ENCODE measurements at regions not wholly inside any gene's neighbourhood (a gene's known extent, or its start where the extent isn't known, plus 50 kb on each side); places are given as distances from the start of the nearest gene placed in this dataset.

DNA sequence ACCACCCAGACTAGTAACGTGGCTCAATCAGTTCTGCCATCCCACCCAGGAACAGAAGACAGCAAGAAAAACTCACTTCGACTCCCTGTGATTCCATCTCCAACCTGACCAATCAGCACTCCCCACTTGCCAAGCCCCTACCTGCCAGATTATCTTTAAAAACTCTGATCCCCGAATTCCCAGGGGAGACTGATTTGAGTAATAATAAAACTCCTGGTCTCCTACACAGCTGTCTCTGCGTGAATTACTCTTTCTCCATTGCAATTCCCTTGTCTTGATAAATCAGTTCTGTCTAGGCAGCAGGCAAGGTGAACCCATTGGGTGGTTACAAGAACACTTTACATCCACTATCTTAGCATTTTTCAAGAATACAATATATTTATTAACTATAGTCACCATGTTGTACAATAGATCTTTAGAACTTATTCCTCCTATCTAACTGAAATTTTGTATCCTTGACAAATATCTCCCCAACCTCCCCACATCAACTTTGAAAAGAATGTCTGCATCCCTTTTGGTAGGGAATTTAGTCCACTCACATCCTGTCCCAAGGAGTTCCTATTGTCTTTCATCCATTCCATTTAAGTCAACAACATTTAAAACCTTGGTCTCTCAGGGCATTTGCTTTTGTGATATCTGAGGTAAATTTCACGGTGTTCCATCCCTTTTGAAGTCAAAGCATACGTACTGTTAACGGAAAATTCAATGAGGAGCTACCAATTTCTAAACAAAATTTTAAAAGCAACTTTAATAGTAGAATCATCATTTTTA, 163.7 kb downstream of the MACC1 start:
- peaks cover 4% of the 10 kb centered on the region for H3K9me3 ChIP-seq (ENCODE audit: control insufficient read depth, low read length)
- DNase-seq (ENCODE audit: low read depth) = no peak
- H3K36me3 ChIP-seq (ENCODE audit: control insufficient read depth, insufficient read depth, low read length, severe bottlenecking) = no peaks in the 10 kb centered on the region
- H3K4me3 ChIP-seq (ENCODE audit: low read length) = no peak overlapping the region
- no peaks in the 10 kb centered on the region for H3K27me3 ChIP-seq (replicated peaks; ENCODE audit: control insufficient read depth, insufficient read depth, low read length)
- peaks cover 15% of the 10 kb centered on the region for H3K4me1 ChIP-seq (ENCODE audit: control insufficient read depth, insufficient read depth, low read length)
- H3K9ac ChIP-seq (ENCODE audit: low read length) = no peak overlapping the region

DNA sequence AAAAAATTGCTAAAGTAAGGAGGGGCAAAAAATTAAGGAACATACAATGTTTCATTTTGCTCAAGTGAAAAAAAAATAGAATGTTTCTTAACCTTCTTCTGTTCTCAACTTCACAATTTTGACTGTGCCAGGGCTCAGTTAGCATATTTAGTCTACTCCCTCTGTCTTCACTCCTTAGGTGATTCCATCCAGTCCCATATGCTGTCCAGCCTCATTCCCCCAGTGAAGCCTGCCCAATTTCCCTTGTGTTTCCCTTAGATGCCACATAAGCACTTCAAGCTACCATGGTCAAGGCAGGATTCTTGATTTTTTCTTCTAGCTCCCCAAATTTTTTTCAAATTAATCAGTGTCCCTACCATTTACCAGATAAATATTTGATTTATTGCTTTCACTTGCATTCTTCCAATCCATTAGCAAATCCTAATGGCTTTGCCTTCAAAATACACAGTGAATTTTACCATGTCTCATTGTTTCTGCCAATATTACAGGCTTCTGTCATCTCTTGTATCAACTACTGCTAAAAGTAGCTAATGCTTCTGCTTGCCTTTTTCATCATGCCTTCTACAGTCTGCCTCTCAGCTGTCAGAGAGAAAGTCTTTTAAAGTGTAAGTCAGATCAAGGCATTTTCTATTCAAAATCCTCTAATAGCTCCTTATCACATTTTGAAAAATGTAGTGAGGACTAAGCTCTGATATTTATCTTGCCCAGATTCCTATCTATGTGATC, 166.8 kb downstream of the MACC1 start:
- Histone ChIP-seq H3K4me3 (ENCODE audit: low read length) (no peak overlapping the region), H3K4me1 (ENCODE audit: control insufficient read depth, insufficient read depth, low read length) (peaks cover 25% of the 10 kb centered on the region), H3K9ac (ENCODE audit: low read length) (no peak overlapping the region), H3K36me3 (ENCODE audit: control insufficient read depth, insufficient read depth, low read length, severe bottlenecking) (no peaks in the 10 kb centered on the region), H3K27me3 (replicated peaks; ENCODE audit: control insufficient read depth, insufficient read depth, low read length) (no peaks in the 10 kb centered on the region), H3K9me3 (ENCODE audit: control insufficient read depth, low read length) (no peaks in the 10 kb centered on the region)
- no peak for DNase-seq (ENCODE audit: low read depth)

DNA sequence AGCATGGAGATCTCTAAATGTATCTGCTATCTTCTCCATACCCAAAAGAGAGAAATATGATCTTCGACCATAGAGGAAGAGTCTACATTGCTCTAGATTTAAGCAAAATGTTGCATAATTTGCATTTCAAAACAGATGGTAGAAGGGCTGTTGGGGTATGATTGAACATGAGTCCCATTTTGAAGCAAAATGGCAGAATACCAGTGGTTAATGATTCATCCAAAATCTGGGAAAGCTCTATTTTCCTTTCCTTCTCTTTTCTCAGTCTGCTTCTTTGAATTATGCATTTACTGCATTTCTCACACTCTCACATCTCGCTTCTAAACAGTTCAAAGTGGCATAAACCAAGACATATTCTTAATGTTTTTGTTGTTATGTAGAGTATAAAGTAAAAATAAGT, 178.5 kb downstream of the MACC1 start:
- peaks cover 9% of the 10 kb centered on the region for H3K4me1 ChIP-seq (ENCODE audit: control insufficient read depth, insufficient read depth, low read length)
- H3K9me3 ChIP-seq (ENCODE audit: control insufficient read depth, low read length) = no peaks in the 10 kb centered on the region
- H3K27me3 ChIP-seq (replicated peaks; ENCODE audit: control insufficient read depth, insufficient read depth, low read length) = no peaks in the 10 kb centered on the region
- H3K36me3 ChIP-seq (ENCODE audit: control insufficient read depth, insufficient read depth, low read length, severe bottlenecking) = no peaks in the 10 kb centered on the region
- DNase-seq (ENCODE audit: low read depth) = no peak
- H3K4me3 ChIP-seq (ENCODE audit: low read length) = no peak overlapping the region
- H3K9ac ChIP-seq (ENCODE audit: low read length) = no peak overlapping the region

DNA sequence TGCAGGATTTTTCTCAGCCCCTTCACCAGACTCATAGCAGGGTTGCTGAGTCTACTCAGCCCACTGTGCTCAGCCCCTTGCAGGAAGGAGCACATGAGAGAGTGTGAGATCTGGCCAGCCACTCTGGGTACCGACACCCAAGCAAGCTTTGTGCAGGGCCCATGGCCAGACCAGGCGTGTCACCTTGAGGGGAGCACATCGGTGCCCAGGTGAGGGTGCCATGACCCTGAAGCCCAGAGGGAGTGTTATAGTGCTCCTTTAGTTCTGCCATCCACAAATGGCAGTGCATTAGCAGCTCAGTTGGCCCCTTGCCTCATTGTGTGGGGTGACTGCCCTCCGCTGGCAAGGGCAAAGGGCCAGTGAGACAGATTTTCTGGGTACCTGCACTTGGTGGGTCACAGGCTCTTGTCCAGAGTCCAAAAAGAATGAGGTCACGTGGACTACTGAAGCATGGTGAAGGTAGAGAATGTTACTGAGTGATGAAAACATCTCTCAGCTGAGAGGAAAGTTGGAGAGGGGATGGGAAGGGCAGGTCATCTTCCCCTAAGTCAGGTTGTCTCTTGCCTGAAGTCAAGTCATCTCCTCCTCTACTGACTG, 181.8 kb downstream of the MACC1 start:
- no peak overlapping the region for H3K4me3 ChIP-seq (ENCODE audit: low read length)
- no peaks in the 10 kb centered on the region for H3K9me3 ChIP-seq (ENCODE audit: control insufficient read depth, low read length)
- no peak for DNase-seq (ENCODE audit: low read depth)
- no peaks in the 10 kb centered on the region for H3K27me3 ChIP-seq (replicated peaks; ENCODE audit: control insufficient read depth, insufficient read depth, low read length)
- H3K9ac ChIP-seq (ENCODE audit: low read length) = no peak overlapping the region
- H3K36me3 ChIP-seq (ENCODE audit: control insufficient read depth, insufficient read depth, low read length, severe bottlenecking) = no peaks in the 10 kb centered on the region
- peaks cover 42% of the 10 kb centered on the region for H3K4me1 ChIP-seq (ENCODE audit: control insufficient read depth, insufficient read depth, low read length)

DNA sequence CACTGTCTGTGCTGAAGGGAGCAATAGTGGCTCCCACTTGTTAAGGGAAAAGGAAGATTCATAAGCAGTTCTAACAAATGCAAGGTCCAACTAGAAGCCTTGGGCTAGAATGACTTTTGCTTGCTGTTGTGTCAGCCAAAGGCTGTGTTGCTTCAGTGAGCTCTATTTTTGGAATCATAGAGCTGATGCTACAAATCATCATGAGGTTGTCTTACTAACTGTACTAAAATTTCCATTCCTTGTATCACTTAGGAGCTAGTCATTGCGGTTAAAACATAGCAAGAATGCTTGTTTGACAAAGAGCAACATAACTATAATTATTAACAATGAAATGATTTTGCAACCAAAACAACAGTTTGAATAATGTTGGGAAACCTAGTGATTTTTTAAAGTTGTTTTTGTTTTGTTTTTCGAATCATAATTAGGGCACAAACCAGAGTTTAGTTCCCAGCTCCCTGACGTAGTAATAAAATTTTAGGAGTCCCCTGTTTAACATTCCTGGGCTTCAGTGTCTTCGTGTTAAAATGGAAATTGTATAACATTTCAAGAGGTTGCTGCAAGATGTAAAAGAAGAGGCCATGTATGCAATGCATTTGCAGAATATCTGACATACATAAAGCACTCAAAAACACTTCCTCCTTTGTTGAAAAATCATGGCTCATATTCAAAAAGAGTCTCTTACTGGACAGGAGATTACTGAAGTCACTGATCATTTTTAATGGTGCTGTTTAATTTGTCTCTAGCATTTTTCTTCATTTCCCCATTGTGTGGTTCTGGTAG, 183.4 kb downstream of the MACC1 start:
- no peaks in the 10 kb centered on the region for H3K27me3 ChIP-seq (replicated peaks; ENCODE audit: control insufficient read depth, insufficient read depth, low read length)
- peaks cover 44% of the 10 kb centered on the region for H3K4me1 ChIP-seq (ENCODE audit: control insufficient read depth, insufficient read depth, low read length)
- H3K9ac ChIP-seq (ENCODE audit: low read length) = peak overlapping the region; percentile 85
- peak; percentile 42 for DNase-seq (ENCODE audit: low read depth)
- peak overlapping the region; percentile 35 for H3K4me3 ChIP-seq (ENCODE audit: low read length)
- H3K36me3 ChIP-seq (ENCODE audit: control insufficient read depth, insufficient read depth, low read length, severe bottlenecking) = no peaks in the 10 kb centered on the region
- no peaks in the 10 kb centered on the region for H3K9me3 ChIP-seq (ENCODE audit: control insufficient read depth, low read length)

DNA sequence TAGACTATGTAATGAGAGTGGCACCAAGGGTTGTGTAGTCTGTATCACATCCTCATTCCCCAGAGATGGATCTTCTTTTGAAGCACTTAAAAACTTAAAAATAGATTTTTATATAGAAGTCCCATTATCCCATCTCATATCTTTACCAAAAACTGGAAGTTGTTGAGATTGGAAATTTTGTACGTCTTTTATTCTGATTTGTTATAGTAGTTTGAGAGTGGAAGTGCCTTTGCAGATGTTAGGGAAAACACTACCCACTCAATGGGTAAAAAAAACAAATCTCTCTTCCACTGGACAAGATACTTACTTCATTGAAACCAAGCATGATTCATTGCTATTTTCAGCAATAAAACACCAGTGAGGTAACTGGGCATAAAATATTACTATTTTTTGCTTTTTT, 184.4 kb downstream of the MACC1 start:
- Histone ChIP-seq H3K36me3 (ENCODE audit: control insufficient read depth, insufficient read depth, low read length, severe bottlenecking) (no peaks in the 10 kb centered on the region), H3K9me3 (ENCODE audit: control insufficient read depth, low read length) (no peaks in the 10 kb centered on the region), H3K9ac (ENCODE audit: low read length) (peak overlapping the region; percentile 85), H3K27me3 (replicated peaks; ENCODE audit: control insufficient read depth, insufficient read depth, low read length) (no peaks in the 10 kb centered on the region), H3K4me3 (ENCODE audit: low read length) (peak overlapping the region; percentile 35), H3K4me1 (ENCODE audit: control insufficient read depth, insufficient read depth, low read length) (peaks cover 44% of the 10 kb centered on the region)
- DNase-seq (ENCODE audit: low read depth) = no peak

DNA sequence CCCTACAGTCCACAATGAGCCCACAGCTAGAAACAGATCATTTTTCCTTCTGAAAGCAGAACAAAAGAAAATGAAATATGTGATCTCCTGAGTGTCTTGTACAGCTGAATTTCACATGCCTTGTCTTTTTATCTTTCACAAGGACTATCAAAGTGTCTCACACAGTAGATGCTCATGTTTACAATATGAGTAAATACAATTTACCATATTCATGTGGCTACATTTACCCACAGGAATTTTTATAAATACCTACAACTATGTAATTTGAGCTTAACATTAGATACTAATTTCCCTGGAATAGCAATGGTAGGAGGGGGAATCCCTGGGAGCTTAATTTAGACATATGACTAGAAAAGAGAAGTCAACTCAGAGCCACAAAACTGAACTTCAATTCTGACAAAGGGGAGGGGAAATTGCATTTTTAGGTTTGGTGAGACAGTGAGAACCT, 186.2 kb downstream of the MACC1 start:
- H3K36me3 ChIP-seq (ENCODE audit: control insufficient read depth, insufficient read depth, low read length, severe bottlenecking) = no peaks in the 10 kb centered on the region
- H3K4me1 ChIP-seq (ENCODE audit: control insufficient read depth, insufficient read depth, low read length) = peaks cover 44% of the 10 kb centered on the region
- H3K27me3 ChIP-seq (replicated peaks; ENCODE audit: control insufficient read depth, insufficient read depth, low read length) = no peaks in the 10 kb centered on the region
- peak; percentile 5 for DNase-seq (ENCODE audit: low read depth)
- no peaks in the 10 kb centered on the region for H3K9me3 ChIP-seq (ENCODE audit: control insufficient read depth, low read length)
- H3K9ac ChIP-seq (ENCODE audit: low read length) = peak overlapping the region; percentile 85
- H3K4me3 ChIP-seq (ENCODE audit: low read length) = no peak overlapping the region

DNA sequence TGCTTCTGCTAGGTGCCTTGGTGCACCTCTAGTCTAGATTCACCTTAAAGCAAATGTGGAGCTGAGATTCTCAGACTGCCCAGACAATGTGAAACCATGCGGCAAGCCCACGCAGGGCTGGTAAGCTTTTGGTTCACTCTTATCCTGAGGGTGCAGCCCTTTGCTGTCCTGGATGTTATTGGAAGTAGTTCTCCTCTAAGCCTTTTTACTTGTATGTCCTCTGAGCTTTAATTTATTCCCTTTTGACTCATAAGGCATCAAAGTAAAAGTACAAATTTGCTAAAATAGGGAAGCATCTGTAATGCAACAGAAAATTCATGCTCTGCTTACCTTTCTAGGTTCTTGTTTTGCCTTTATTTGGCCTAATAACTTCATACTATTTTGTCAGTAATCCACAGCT, 186.8 kb downstream of the MACC1 start:
- H3K27me3 ChIP-seq (replicated peaks; ENCODE audit: control insufficient read depth, insufficient read depth, low read length) = no peaks in the 10 kb centered on the region
- no peaks in the 10 kb centered on the region for H3K9me3 ChIP-seq (ENCODE audit: control insufficient read depth, low read length)
- no peaks in the 10 kb centered on the region for H3K36me3 ChIP-seq (ENCODE audit: control insufficient read depth, insufficient read depth, low read length, severe bottlenecking)
- H3K4me3 ChIP-seq (ENCODE audit: low read length) = no peak overlapping the region
- H3K9ac ChIP-seq (ENCODE audit: low read length) = peak overlapping the region; percentile 85
- no peak for DNase-seq (ENCODE audit: low read depth)
- peaks cover 44% of the 10 kb centered on the region for H3K4me1 ChIP-seq (ENCODE audit: control insufficient read depth, insufficient read depth, low read length)

DNA sequence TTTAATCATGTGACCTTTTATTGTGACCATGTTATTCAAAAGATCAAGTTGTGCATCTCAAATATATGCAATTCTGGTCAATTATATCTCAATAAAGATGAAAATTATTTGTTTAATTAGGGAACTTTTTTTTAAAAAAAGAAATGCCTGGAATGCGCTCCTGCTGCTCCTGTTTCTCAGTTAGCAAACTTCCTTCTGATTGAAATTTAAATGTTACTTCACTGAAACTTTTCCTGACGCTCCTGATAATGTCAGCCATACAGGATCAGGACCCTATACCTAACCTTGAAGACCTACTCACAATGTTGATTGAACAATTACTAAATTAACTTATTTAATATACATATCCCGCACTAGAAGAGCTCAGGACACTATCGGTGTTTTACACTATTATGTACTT, 190.4 kb downstream of the MACC1 start:
- no peak for DNase-seq (ENCODE audit: low read depth)
- H3K27me3 ChIP-seq (replicated peaks; ENCODE audit: control insufficient read depth, insufficient read depth, low read length) = no peaks in the 10 kb centered on the region
- no peak overlapping the region for H3K9ac ChIP-seq (ENCODE audit: low read length)
- H3K4me1 ChIP-seq (ENCODE audit: control insufficient read depth, insufficient read depth, low read length) = peaks cover 16% of the 10 kb centered on the region
- H3K9me3 ChIP-seq (ENCODE audit: control insufficient read depth, low read length) = no peaks in the 10 kb centered on the region
- no peak overlapping the region for H3K4me3 ChIP-seq (ENCODE audit: low read length)
- H3K36me3 ChIP-seq (ENCODE audit: control insufficient read depth, insufficient read depth, low read length, severe bottlenecking) = no peaks in the 10 kb centered on the region

DNA sequence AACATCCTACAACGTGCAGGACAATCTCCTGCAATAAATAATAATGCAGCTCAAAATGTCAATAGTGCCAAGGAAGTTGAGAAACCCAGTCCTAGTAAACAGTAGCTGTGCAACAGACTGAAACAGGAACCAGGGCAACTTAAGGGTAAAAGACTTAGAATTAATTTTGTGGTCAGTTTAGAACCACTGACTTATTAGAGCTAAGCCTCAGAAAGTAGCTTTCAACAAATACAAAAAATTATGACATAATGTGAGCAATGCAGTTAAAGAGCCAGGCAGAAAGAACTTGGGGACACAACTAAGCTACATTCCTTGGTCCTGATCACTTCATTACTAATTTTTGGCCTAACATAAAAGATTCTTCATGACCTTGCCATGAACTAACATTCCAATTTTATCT, 195.4 kb downstream of the MACC1 start:
- no peak overlapping the region for H3K9ac ChIP-seq (ENCODE audit: low read length)
- no peak for DNase-seq (ENCODE audit: low read depth)
- H3K27me3 ChIP-seq (replicated peaks; ENCODE audit: control insufficient read depth, insufficient read depth, low read length) = no peaks in the 10 kb centered on the region
- H3K9me3 ChIP-seq (ENCODE audit: control insufficient read depth, low read length) = no peaks in the 10 kb centered on the region
- H3K4me3 ChIP-seq (ENCODE audit: low read length) = no peak overlapping the region
- no peaks in the 10 kb centered on the region for H3K4me1 ChIP-seq (ENCODE audit: control insufficient read depth, insufficient read depth, low read length)
- H3K36me3 ChIP-seq (ENCODE audit: control insufficient read depth, insufficient read depth, low read length, severe bottlenecking) = no peaks in the 10 kb centered on the region

DNA sequence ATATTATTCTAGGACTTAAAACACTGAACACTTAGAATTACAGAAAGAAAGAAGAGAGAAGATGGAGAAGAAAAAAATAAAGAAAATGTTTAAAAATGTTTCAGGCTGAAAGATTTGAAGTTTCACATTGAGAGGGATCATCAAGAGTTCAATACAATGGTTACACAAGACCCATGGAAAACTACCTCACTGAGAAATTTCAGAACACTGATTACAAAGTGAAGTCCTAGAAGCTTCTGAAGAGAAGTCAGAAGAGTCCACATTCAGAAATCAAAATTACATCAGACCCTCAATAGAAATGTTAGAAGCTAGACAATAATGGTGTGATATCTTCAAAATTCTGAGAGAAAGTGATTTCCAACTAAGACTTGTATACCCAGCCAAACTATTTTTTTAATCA, 196.1 kb downstream of the MACC1 start:
- Histone ChIP-seq H3K9ac (ENCODE audit: low read length) (no peak overlapping the region), H3K9me3 (ENCODE audit: control insufficient read depth, low read length) (no peaks in the 10 kb centered on the region), H3K4me3 (ENCODE audit: low read length) (no peak overlapping the region), H3K27me3 (replicated peaks; ENCODE audit: control insufficient read depth, insufficient read depth, low read length) (no peaks in the 10 kb centered on the region), H3K36me3 (ENCODE audit: control insufficient read depth, insufficient read depth, low read length, severe bottlenecking) (no peaks in the 10 kb centered on the region), H3K4me1 (ENCODE audit: control insufficient read depth, insufficient read depth, low read length) (no peaks in the 10 kb centered on the region)
- no peak for DNase-seq (ENCODE audit: low read depth)

Measured in adipocyte (in vitro differentiated cells).